GM19395 (cell line): ENCODE measurements at regions not wholly inside any gene's neighbourhood (a gene's known extent, or its start where the extent isn't known, plus 50 kb on each side); places are given as distances from the start of the nearest gene placed in this dataset.
A peak's percentile ranks its signal among the peaks of the same experiment; 100 is the strongest.

Experiments
- ATAC-seq: cut with Tn5 transposase; IDR thresholded peaks from one replicate; pipeline ENCODE4 v1.9.1; 2021; ENCODE audit warnings: mild to moderate bottlenecking, moderate library complexity; ENCODE audit not compliant: unreplicated experiment

DNA sequence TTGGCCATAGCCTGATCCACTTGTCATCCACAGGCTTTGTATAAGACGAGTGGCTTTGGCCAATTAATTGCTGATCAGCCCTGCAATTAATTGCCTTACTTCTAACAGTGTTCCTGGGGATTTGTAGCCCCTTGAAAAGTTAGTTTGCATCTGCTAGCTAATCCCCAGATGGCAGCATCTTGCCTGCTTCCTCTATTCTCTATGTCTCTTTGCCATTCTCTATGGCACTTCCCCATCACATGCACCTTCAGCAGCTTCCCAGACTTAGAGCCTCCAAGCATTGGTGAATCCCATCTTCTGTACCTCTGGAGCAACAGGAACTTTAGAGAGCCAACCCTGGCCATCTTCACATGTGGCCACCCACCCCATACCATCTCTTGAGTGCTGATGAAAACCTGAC, 197.0 kb upstream of the DMAC1 start:
- ATAC-seq = no peak

DNA sequence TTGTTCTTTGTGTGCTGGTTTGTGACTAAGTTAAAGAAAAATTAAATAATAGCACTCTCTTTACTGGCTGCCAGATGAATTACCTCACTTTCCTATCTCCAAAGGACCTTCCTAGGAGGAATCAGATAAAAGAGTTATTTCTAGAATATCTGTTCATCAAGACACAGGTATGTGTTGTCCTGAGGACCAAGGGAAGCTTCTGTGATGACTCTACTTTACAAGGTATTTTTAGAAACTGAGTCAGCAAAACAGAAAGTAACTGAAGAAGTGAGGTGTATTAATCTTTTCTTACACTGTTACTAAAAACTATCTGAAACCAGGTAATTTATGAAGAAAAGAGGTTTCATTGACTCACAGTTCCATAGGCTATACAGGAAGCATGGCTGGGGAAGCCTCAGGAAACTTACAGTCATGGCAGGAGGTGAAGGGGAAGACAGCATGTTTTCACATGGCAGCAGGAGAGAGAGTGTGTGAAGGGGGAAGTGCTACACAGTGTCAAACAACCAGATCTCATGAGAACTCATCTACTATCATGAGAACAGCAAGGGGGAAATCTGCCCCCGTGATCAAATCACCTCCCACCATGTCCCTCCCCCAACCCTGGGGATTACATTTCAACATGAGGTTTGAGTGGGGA, 189.2 kb upstream of the DMAC1 start:
- no peak for ATAC-seq

DNA sequence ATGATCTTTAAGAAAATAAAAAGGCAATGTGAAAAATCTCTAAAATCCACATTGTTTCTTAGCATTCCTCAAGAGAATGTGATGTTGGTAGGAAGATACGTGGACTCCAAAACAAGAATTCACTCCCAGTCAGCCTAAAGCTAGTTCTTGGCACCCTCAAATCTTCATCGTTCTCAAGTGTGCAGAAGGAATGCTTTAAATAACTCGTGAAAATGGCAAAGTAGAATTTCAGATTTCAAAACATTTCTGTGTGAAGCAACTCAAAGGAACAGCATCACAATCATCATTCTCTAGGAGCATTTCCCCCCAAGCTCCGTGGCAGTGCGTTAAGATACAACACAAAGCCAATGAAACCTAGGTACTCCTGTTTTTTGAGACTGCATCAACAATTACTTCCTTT, 185.1 kb upstream of the DMAC1 start:
- ATAC-seq = no peak

DNA sequence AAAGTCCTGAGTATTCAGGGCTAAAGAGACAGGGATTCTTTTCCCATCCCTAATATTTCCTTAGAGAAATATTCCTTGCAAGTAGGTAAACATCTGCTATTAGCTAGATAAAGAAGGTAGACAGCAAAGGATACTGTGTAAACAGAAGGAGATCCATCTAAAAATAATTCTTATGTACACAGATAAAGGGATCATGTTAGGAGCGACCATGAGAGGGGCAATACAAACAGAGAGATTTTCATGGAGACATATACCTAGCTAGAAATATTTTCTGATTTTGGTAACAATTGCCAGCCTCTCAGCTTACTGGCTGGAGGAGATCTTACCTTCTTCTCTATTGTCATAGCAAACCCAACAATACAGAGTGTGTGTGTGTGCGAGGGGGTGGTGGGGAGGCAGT, 184.6 kb upstream of the DMAC1 start:
- no peak for ATAC-seq

DNA sequence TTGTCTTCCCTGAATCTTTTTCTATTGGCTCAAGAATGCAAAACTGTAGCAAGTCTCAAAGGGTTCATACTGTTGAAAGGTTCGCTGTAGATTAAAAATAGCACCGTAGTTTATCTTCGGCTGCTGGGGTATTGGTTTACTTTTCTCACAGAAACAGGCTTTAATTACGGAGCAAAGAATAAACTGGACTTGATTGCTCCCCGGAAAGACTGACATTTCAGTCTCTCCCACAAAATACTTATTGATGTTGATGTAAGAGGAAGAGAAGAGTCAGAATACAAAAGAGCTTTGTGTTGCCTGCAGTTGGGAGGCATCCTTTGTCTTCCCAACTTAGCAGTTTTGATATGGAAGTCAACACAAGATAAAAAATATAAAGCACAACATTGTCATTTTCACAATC, 183.9 kb upstream of the DMAC1 start:
- no peak for ATAC-seq

DNA sequence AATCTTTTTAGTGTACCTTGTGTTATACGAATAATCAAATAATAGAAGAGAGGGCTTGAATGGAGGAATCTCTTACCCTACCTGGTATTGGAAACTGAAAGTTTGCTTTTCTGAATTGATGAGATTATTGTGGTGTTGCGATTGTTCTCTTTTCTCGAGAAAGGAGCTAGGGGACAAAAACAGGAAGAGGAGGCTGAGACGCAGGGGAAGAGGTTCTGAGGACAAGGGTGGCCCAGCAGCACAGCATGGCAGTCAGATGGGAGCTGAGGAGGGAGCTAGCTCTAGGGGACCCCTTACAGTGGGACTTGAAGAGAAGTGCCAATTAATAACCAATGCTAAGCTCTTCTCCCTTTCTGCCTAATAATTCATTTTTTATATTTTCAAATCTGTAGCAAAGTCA, 183.3 kb upstream of the DMAC1 start:
- no peak for ATAC-seq

DNA sequence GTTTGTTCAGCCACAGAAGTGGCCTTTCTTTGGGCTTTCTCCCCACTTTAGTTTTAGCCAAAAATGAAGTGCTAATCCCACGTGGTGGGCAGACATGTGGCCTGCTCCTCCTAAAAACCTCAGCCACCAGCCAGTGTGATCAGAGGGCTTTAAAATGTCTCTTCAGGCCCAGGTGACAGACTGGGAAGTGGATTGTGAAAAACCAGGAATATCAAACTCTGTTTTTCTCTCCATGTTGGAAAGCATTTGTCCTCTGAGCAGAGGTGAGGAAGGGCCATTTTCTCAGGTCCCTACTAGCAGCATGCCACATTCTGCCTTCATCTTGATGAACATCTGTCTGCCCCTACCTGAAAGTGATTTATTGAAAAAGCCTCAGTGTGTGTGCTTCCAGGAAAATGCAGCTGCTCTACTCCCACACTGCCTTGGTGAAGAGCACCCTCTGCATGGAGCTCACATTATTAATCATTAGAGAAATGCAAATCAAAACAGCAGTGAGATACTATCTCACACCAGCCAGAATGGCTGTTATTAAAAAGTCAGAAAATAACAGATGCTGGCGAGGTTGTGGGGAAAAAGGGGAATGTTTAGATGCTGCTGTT, 181.2 kb upstream of the DMAC1 start:
- ATAC-seq = no peak

DNA sequence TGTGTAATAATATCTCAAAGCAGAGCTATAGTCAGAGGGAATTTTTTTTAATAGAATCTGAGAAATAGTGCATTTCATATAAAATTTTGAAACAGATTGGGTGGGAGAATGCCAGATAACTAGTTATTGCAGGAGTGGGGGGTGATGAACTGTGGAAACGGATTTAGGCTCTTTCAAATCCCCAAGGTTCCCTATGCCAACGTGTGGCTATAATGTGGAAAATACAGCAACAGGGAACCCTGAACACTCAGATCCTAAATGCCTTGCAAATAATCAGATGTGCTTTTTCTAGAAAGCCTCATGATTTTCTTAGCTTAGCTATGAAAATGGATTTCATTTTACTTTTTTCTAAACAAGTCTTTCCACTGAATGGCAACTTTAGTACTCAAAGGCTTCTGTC, 180.5 kb upstream of the DMAC1 start:
- no peak for ATAC-seq

DNA sequence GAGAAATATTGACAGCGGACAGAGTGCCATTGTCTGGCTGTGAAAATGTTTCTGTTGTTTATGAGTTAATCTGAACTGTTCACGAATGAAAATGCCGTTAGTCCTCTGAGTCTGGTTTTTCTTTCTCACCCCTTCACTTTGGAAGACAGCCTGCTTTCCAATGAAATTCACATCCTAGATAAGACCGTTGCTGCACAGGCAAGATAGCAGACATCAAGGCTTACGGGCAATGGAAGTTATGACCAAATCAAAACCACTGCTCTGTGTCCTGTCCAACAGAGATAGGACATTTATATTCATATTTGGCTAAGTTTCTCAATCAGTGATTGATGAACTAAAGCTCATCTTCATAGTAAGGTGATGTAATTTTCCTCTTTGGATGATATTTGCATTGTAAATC, 180.0 kb upstream of the DMAC1 start:
- ATAC-seq = no peak

DNA sequence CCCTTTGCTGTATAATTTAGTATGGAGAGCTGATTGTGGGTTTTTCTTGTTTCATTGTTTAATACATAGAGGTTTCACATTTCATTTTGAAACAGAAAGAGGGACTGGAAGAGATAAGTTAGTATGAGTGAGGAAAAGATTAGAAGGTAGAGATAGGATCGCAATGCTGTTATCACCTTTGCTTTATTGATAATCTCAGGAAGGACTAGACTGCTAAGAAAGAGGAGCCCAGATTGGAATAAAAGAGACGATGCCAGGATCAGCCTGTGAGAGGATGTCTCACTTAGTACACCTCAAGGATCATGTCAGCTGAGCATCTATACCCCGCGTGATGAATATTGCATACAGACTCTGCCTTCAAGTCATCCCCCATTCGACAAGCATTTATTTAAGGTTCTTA, 178.0 kb upstream of the DMAC1 start:
- no peak for ATAC-seq

DNA sequence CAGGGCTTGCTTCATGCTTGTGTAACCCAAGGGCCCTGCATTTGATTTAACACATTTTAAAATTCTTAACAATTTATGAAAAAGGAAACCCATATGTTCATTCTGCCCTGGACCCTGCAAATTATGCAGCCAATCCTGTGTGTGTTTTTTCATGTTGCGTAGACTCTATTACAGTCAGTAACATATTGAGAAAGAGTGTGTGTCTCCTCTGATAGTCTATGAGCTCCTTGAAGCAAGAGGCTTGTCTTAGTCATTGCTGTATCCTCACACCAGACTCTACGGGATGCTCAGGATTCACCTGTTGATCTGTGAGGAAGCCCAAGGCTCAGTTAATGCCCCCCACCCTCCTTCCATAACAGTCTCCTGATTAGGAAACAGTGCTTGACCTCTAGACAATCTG, 177.3 kb upstream of the DMAC1 start:
- ATAC-seq = peak; percentile 14

DNA sequence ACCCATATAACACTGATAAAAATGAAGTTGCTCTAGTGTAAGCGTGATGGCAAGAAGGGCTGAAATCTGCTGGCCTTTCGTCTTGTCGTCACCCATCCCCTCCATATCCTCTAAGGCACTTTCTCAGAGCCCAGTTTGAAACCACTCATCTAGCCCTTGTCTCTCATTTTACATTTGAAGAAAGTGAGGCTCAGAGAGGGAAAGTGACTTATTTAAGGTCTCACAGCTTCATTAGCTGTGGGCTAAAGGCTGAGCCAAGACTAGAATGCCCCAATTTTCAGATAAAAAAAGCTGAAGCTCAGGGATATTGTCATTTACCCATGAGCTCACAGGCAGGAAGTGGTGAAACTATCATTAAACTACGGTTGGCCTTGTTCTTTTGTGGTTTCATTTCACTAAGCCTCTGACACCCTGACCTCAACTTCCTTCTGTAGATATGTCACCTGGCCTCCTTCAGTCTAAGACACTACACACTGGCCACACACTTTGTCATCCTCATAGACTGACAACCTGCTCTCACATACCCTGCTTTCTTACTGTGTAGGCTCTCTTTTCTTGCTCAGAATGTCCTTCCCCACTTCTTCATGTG, 176.7 kb upstream of the DMAC1 start:
- peak; percentile 98 for ATAC-seq

DNA sequence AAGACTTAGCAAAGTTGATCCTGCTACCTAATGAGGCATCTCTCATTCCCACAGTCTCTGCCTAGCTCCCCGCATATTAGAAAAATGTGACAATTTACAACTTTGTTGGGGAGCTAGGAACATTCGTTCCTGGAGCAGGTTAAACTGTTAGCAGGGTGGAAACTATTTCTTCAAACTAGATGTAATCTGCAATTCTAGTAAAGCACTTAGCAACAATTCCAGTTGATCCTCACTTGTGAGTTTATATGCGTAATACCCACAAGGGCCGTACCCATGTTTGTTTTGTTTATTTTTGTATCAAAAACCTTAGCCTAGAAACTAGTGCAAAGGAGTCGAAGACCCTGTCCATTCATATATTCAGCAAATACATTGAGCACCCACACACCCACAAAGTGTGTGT, 175.8 kb upstream of the DMAC1 start:
- no peak for ATAC-seq

DNA sequence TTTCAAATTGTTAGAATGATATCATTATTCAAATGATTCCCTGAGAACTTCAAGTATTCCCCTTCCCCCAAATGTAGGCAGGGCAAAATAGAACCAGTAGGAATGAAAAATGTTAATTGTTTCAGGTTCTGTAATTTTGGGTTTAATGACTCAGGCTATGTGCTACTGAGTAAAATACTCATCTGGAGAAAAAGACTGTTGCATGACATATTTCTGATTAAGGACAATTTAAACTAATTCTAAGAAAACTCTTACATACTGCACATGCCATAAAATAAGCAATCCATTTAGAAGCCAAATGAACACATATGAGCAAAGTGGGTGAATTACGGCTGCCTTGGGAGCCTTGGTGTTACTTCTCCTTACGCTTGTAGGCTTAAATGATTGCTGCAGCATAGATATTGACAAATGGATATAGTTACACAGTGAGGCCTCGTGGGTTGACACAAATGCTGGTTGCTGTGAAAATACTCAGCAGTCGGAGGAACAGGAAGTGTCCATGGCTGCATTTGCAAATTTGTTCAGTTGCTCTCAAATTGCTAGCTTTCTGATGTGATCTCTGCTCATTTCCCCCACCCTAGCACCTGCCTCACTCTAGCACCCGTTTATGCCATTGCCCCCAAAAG, 174.9 kb upstream of the DMAC1 start:
- no peak for ATAC-seq

DNA sequence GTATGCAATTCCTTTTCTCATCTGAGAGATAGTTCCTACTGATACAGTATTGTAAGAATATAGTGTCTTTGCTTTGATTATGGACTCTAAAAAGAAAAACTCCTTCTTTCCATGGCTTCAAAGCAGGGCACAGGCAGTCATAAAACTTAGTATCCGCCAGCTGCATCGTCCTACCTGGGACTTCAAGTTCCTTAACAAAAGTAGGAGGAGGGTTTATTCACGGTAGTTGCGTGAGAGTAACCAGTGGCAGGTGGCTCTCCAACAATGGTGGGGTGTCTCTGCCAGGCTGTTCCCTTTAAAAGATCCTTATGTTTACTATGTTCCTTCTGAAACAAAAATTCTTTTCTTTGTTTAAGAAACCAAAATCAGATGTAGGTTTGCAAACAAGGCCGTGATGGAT, 173.5 kb upstream of the DMAC1 start:
- ATAC-seq = no peak

DNA sequence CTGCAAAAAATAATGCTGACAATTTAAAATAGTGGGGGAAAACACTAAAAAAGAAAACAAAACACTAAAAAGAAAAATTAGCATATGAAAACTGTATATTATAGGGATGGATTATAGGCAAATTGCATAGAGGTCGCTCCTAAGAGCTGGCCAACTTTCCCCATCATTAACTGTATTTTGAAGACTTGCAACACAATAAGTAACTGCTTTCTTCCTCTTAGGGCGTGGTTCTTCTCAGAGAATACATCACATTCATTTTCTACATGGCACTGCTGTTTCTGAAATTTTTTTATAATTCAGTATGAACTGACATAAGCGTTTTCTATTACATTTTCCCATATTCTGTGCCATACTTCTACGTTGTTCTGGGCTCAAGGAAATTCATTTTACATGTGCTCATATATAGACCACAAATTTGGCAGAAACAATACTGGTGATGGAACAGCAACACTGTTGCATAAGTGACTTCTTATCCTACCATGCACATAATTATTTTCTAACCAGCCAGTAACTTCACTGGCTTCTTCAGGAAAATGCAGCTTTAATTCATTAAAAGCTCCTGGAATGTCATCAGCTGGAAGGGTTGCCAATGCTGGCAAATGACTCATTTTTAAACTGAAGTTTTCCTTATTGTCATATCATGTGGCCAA, 171.2 kb upstream of the DMAC1 start:
- ATAC-seq = no peak

DNA sequence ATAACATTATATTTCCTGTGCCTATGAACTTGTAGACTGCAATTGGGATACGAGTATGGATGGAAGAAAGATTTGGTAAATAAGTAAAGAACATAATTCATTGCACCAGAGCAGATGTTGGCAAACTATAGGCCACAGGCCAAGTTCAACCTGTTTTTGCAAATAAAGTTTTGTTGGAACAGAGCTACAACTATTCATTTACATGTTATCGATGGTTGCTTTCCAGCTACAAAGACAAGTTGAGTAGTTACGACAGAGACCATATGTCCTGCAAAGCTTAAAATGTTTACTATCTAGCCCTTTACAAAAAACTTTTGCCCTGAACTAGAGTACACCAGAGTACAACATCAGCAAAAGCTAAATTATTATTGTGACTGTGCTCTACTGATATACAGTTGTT, 169.1 kb upstream of the DMAC1 start:
- no peak for ATAC-seq

DNA sequence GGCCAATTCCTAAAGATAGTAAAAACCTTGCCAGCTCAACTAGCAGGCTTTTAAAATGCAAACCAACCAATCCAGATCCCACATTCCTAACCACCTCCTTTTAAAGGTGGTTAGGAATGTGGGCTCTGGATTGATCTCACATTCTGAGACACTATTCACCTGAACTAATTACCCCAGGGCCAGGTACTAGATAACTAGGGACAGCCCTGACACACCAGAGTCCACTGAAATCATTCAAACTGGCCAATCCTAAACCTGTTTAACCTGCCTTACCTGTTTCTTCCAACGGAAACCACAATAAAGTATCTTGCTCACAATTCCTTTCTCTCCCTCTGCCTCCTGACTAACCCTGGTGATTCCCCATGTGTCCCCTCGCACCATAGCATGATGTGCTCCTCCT, 168.3 kb upstream of the DMAC1 start:
- ATAC-seq = no peak

DNA sequence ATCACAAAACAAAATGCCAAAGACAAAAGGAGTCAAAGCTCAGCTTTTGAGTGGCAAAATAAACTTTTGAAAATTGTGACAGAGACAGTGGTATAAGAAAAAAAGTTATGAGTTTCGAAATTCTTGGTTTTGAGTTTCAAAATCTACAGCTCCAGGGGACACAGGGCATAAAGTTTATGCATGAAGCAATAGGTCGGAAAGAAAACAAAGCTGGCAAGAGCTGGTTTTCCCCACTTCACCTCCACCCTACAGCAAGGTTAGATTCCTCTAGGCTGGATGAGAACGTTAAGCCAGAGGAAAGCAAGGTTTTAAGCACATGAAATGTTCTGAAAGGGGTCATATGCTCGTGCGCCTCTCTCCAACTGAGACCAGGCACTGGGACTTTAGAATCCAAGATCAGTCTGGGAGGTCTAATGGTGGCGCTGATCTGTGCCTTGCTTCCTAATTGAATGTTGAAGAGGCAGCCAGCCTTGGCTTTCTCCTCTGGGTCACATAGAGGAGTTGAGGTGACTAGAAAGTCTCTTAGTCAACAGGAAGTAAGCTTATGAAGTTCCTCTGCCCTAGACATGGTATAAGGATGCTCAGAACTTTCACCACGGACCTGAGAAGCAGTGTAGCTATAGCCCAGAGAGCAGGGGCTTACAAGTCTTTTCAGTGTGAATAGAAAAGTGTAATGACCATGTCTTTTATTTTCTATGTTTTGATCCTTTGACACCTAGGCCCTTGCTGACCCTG, 167.7 kb upstream of the DMAC1 start:
- no peak for ATAC-seq

DNA sequence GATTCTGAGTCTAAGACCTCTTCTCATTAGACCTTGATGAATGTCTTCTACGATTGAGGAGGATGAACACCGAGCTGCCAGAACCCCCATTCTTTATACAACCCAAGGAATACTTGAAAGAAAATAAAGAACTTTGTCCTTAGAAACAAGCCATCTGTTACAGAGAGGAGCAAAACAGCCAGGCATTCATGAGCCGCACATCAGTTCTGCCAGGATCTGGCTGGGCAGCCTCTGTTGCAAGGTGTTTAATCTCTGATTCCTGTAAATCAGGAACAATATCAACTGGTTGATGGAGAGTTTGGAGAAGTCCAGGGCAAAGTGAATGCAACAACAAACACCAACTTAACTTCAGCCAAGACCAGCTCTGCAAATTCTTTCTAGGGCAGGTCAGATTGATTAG, 165.5 kb upstream of the DMAC1 start:
- no peak for ATAC-seq

DNA sequence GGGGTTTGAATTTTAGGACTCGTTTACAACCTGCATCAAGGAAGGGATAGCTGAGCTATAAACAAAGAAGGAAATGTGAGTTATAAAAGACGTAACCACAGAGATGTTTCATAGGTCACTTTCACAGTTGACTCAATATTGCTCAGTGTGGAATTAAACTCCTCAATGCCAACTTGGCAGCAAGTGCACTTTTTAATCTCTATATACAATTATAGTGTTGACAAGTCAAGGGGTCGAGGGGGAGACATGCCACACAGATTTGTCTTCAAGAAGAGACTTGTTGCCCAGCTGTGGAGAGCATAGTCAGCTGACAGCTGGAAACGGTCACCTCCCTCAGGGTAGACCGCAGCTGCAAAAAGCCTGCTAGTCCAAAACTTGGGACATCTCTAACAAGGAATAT, 163.4 kb upstream of the DMAC1 start:
- ATAC-seq = no peak
